Globus pallidus (tissue), 1 donor: ENCODE measurements at regions not wholly inside any gene's neighbourhood (a gene's known extent, or its start where the extent isn't known, plus 50 kb on each side); places are given as distances from the start of the nearest gene placed in this dataset.

Experiments used
- DNase-seq: peaks from one replicate; pipeline ENCODE4 v3.0.0-alpha.2; 2015; ENCODE audit warnings: low spot score

GRCh38 chr7:136807598-136807997, 60.9 kb upstream of the CHRM2 start:
- no peak for DNase-seq

GRCh38 chr7:136803028-136803427, 65.4 kb upstream of the CHRM2 start:
- DNase-seq, result no peak

GRCh38 chr7:136783934-136784333, 84.5 kb upstream of the CHRM2 start:
- no peak for DNase-seq

- peak; percentile 3 for DNase-seq
Observed at GRCh38 chr7:136741941-136742340, 126.5 kb upstream of the CHRM2 start.

GRCh38 chr7:136728945-136729344, 139.5 kb upstream of the CHRM2 start:
- DNase-seq, result no peak

- DNase-seq, result no peak
Observed at GRCh38 chr7:136726460-136726859, 142.0 kb upstream of the CHRM2 start.

- no peak for DNase-seq
Observed at GRCh38 chr7:136717910-136718557, 150.4 kb upstream of the CHRM2 start.

- no peak for DNase-seq
Observed at GRCh38 chr7:136714062-136714461, 154.4 kb upstream of the CHRM2 start.

- no peak for DNase-seq
Observed at GRCh38 chr7:136710751-136711150, 157.7 kb upstream of the CHRM2 start.

- DNase-seq, result no peak
Observed at GRCh38 chr7:136709876-136710275, 158.6 kb upstream of the CHRM2 start.

- DNase-seq, result no peak
Observed at GRCh38 chr7:136702913-136703312, 165.5 kb upstream of the CHRM2 start.

- DNase-seq, result no peak
Observed at GRCh38 chr7:136698977-136699376, 169.5 kb upstream of the CHRM2 start.

GRCh38 chr7:136698231-136698630, 170.2 kb upstream of the CHRM2 start:
- DNase-seq, result no peak

GRCh38 chr7:136697271-136697670, 171.2 kb upstream of the CHRM2 start:
- no peak for DNase-seq

GRCh38 chr7:136693166-136694119, 175.0 kb upstream of the CHRM2 start:
- DNase-seq, result no peak

- no peak for DNase-seq
Observed at GRCh38 chr7:136692221-136692620, 176.2 kb upstream of the CHRM2 start.

GRCh38 chr7:136688601-136689000, 179.9 kb upstream of the CHRM2 start:
- DNase-seq, result no peak

- DNase-seq, result peak; percentile 6
Observed at GRCh38 chr7:136687693-136688322, 180.6 kb upstream of the CHRM2 start.

- no peak for DNase-seq
Observed at GRCh38 chr7:136685501-136686173, 182.8 kb upstream of the CHRM2 start.

- DNase-seq, result no peak
Observed at GRCh38 chr7:136677471-136678365, 190.7 kb upstream of the CHRM2 start.

- no peak for DNase-seq
Observed at GRCh38 chr7:136667584-136667983, 200.9 kb upstream of the CHRM2 start.
